Chondrocyte (in vitro differentiated cells): ENCODE measurements at regions not wholly inside any gene's neighbourhood (a gene's known extent, or its start where the extent isn't known, plus 50 kb on each side); places are given as distances from the start of the nearest gene placed in this dataset.

Experiments
- DNase-seq: peaks from one replicate; pipeline ENCODE4 v3.0.0; 2021; ENCODE audit warnings: mixed read lengths, low spot score
- H3K27ac Mint-ChIP-seq: one replicate; pipeline ENCODE4 v1.8.0; 2021; ENCODE audit warnings: mild to moderate bottlenecking, moderate library complexity, mixed read lengths; ENCODE audit not compliant: unreplicated experiment
- H3K27me3 Mint-ChIP-seq: 2 replicates; pipeline ENCODE4 v1.8.0; 2021; ENCODE audit warnings: low read depth, mixed read lengths
- H3K36me3 Mint-ChIP-seq: 2 replicates; pipeline ENCODE4 v1.8.0; 2021; ENCODE audit warnings: low read depth, mixed read lengths
- H3K4me1 Mint-ChIP-seq: 2 replicates; pipeline ENCODE4 v1.8.0; 2021; ENCODE audit warnings: low read depth, mild to moderate bottlenecking, mixed read lengths
- H3K4me3 Mint-ChIP-seq: one replicate; pipeline ENCODE4 v1.8.0; 2021; ENCODE audit warnings: mild to moderate bottlenecking, moderate library complexity, mixed read lengths; ENCODE audit not compliant: unreplicated experiment
- H3K9me3 Mint-ChIP-seq: 2 replicates; pipeline ENCODE4 v1.8.0; 2021; ENCODE audit warnings: low read depth, mixed read lengths
- CTCF ChIP-seq: fragments of 200-600 bp; sonication (generic); IDR thresholded peaks from 2 replicates; pipeline ENCODE4 v1.5.0; 2021; ENCODE audit warnings: antibody characterized with exemption, mild to moderate bottlenecking, moderate library complexity

- peaks cover 2% of the 10 kb centered on the region for H3K27me3 Mint-ChIP-seq
- DNase-seq, result no peak
Observed at GRCh38 chr4:59630235-59630634, 1569.9 kb upstream of the ADGRL3 start.

GRCh38 chr4:59630922-59631321, 1569.2 kb upstream of the ADGRL3 start:
- Mint-ChIP-seq H3K27ac (no peak overlapping the region), H3K27me3 (peaks cover 5% of the 10 kb centered on the region), H3K36me3 (no peaks in the 10 kb centered on the region), H3K4me3 (no peak overlapping the region), H3K4me1 (no peaks in the 10 kb centered on the region), H3K9me3 (peaks cover 9% of the 10 kb centered on the region)
- no peak for TF ChIP-seq CTCF
- no peak for DNase-seq

More at GRCh38 chr4:59630235-59630634, 1569.9 kb upstream of the ADGRL3 start:
- H3K4me3 Mint-ChIP-seq, result no peak overlapping the region
- no peaks in the 10 kb centered on the region for H3K36me3 Mint-ChIP-seq
- no peak for TF ChIP-seq CTCF
- H3K9me3 Mint-ChIP-seq, result peaks cover 9% of the 10 kb centered on the region
- H3K4me1 Mint-ChIP-seq, result no peaks in the 10 kb centered on the region
- no peak overlapping the region for H3K27ac Mint-ChIP-seq

- TF ChIP-seq CTCF, result no peak
- no peak overlapping the region for H3K27ac Mint-ChIP-seq
- peaks cover 13% of the 10 kb centered on the region for H3K9me3 Mint-ChIP-seq
- no peaks in the 10 kb centered on the region for H3K36me3 Mint-ChIP-seq
- H3K27me3 Mint-ChIP-seq, result peaks cover 6% of the 10 kb centered on the region
- H3K4me1 Mint-ChIP-seq, result no peaks in the 10 kb centered on the region
- no peak overlapping the region for H3K4me3 Mint-ChIP-seq
- DNase-seq, result no peak
Observed at GRCh38 chr4:59637596-59637995, 1562.5 kb upstream of the ADGRL3 start.

GRCh38 chr4:59643682-59644081, 1556.4 kb upstream of the ADGRL3 start:
- Mint-ChIP-seq H3K4me1 (no peaks in the 10 kb centered on the region), H3K4me3 (no peak overlapping the region), H3K36me3 (no peaks in the 10 kb centered on the region), H3K9me3 (peaks cover under 1% of the 10 kb centered on the region), H3K27me3 (peaks cover 1% of the 10 kb centered on the region), H3K27ac (no peak overlapping the region)
- no peak for DNase-seq
- TF ChIP-seq CTCF, result no peak

- no peak overlapping the region for H3K4me3 Mint-ChIP-seq
- H3K27ac Mint-ChIP-seq, result no peak overlapping the region
- H3K4me1 Mint-ChIP-seq, result no peaks in the 10 kb centered on the region
- H3K27me3 Mint-ChIP-seq, result peaks cover 1% of the 10 kb centered on the region
- DNase-seq, result no peak
- no peak for TF ChIP-seq CTCF
- no peaks in the 10 kb centered on the region for H3K36me3 Mint-ChIP-seq
- H3K9me3 Mint-ChIP-seq, result no peaks in the 10 kb centered on the region
Observed at GRCh38 chr4:59644765-59645164, 1555.4 kb upstream of the ADGRL3 start.
